H9 (cell line): ENCODE measurements at regions not wholly inside any gene's neighbourhood (a gene's known extent, or its start where the extent isn't known, plus 50 kb on each side); places are given as distances from the start of the nearest gene placed in this dataset.

Experiments used
- DNase-seq: peaks from one replicate; pipeline ENCODE4 v3.0.0-alpha.2; 2017
- H2AFZ ChIP-seq: one replicate; pipeline ENCODE4 v1.6.1; 2013; ENCODE audit warnings: mild to moderate bottlenecking, low read length, control low read depth, moderate library complexity
- H2AK5ac ChIP-seq: 2 replicates; pipeline ENCODE4 v1.6.1; 2013; ENCODE audit warnings: low read length, control low read depth, mixed read lengths; ENCODE audit not compliant: insufficient read length
- H2BK120ac ChIP-seq: one replicate; pipeline ENCODE4 v1.6.1; 2013; ENCODE audit warnings: low read depth, mild to moderate bottlenecking, low read length, control low read depth, inconsistent platforms; ENCODE audit not compliant: poor library complexity, severe bottlenecking
- H2BK12ac ChIP-seq: 2 replicates; pipeline ENCODE4 v1.6.1; 2013; ENCODE audit warnings: low read length, control low read depth, mixed read lengths, low read depth; ENCODE audit not compliant: insufficient read length
- H2BK15ac ChIP-seq: 2 replicates; pipeline ENCODE4 v1.6.1; 2013; ENCODE audit warnings: low read depth, low read length, control low read depth
- H2BK20ac ChIP-seq: one replicate; pipeline ENCODE4 v1.6.1; 2013; ENCODE audit warnings: low read depth, mild to moderate bottlenecking, low read length, control low read depth, inconsistent platforms; ENCODE audit not compliant: poor library complexity, severe bottlenecking
- H2BK5ac ChIP-seq: 2 replicates; pipeline ENCODE4 v1.6.1; 2013; ENCODE audit warnings: low read length, control low read depth, mixed read lengths; ENCODE audit not compliant: insufficient read length
- H3K14ac ChIP-seq: 2 replicates; pipeline ENCODE4 v1.6.1; 2013; ENCODE audit warnings: low read length, control low read depth; ENCODE audit not compliant: insufficient read depth
- H3K18ac ChIP-seq: 2 replicates; pipeline ENCODE4 v1.6.1; 2013; ENCODE audit warnings: low read depth, mild to moderate bottlenecking, mixed read lengths, low read length, control low read depth; ENCODE audit not compliant: insufficient read length
- H3K23ac ChIP-seq: 2 replicates; pipeline ENCODE4 v1.6.1; 2013; ENCODE audit warnings: low read length, control low read depth, mixed read lengths, low read depth; ENCODE audit not compliant: insufficient read length
- H3K23me2 ChIP-seq: 2 replicates; pipeline ENCODE4 v1.6.1; 2013; ENCODE audit warnings: low read depth, mild to moderate bottlenecking, mixed read lengths, low read length, control low read depth; ENCODE audit not compliant: insufficient read length, poor library complexity, severe bottlenecking
- H3K27ac ChIP-seq: 2 replicates; pipeline ENCODE4 v1.5.1; 2013; ENCODE audit warnings: low read length, control low read depth, mixed read lengths, low read depth; ENCODE audit not compliant: insufficient read length
- H3K27me3 ChIP-seq: 2 replicates; pipeline ENCODE4 v1.6.1; 2013; ENCODE audit warnings: low read length, control low read depth, inconsistent platforms; ENCODE audit not compliant: insufficient read depth
- H3K4ac ChIP-seq: 2 replicates; pipeline ENCODE4 v1.6.1; 2013; ENCODE audit warnings: low read depth, mild to moderate bottlenecking, control low read depth, inconsistent platforms, low read length, moderate library complexity
- H3K4me1 ChIP-seq: 2 replicates; pipeline ENCODE4 v1.6.1; 2013; ENCODE audit warnings: low read length, control low read depth, inconsistent platforms; ENCODE audit not compliant: insufficient read depth
- H3K4me2 ChIP-seq: 2 replicates; pipeline ENCODE4 v1.6.1; 2013; ENCODE audit warnings: low read length, control low read depth, mixed read lengths; ENCODE audit not compliant: insufficient read length, insufficient read depth
- H3K56ac ChIP-seq: 2 replicates; pipeline ENCODE4 v1.6.1; 2013; ENCODE audit warnings: low read depth, mild to moderate bottlenecking, mixed read lengths, low read length, control low read depth; ENCODE audit not compliant: insufficient read length
- H3K79me1 ChIP-seq: 2 replicates; pipeline ENCODE4 v1.6.1; 2013; ENCODE audit warnings: low read depth, mild to moderate bottlenecking, moderate library complexity, low read length, control low read depth, inconsistent platforms; ENCODE audit not compliant: insufficient read depth, poor library complexity, severe bottlenecking
- H3K79me2 ChIP-seq: 2 replicates; pipeline ENCODE4 v1.6.1; 2013; ENCODE audit warnings: low read length, control low read depth, inconsistent platforms; ENCODE audit not compliant: insufficient read depth
- H3K9ac ChIP-seq: 2 replicates; pipeline ENCODE4 v1.6.1; 2013; ENCODE audit warnings: low read length, control low read depth, mixed read lengths; ENCODE audit not compliant: insufficient read length; ENCODE audit errors: extremely low read depth
- H3K9me3 ChIP-seq: one replicate; pipeline ENCODE4 v1.6.1; 2013; ENCODE audit warnings: low read depth, low read length, inconsistent platforms; ENCODE audit not compliant: control insufficient read depth
- H3T11ph ChIP-seq: one replicate; pipeline ENCODE4 v1.6.1; 2013; ENCODE audit warnings: mild to moderate bottlenecking, low read length, control low read depth, inconsistent platforms
- H4K20me1 ChIP-seq: one replicate; pipeline ENCODE4 v1.6.1; 2013; ENCODE audit not compliant: control insufficient read depth, insufficient read length, insufficient read depth
- H4K5ac ChIP-seq: 2 replicates; pipeline ENCODE4 v1.6.1; 2013; ENCODE audit warnings: low read depth, mild to moderate bottlenecking, mixed read lengths, low read length, control low read depth; ENCODE audit not compliant: insufficient read length
- H4K8ac ChIP-seq: replicated peaks from 2 replicates; pipeline ENCODE4 v1.6.1; 2013; ENCODE audit warnings: low read length, control low read depth, mixed read lengths, low read depth; ENCODE audit not compliant: insufficient read length
- H4K91ac ChIP-seq: 2 replicates; pipeline ENCODE4 v1.6.1; 2013; ENCODE audit warnings: low read depth, mild to moderate bottlenecking, moderate library complexity, mixed read lengths, low read length, control low read depth; ENCODE audit not compliant: insufficient read length
- H3K27ac Mint-ChIP-seq, 3 experiments: 2 replicates in 2 of 3; 3 replicates in 1 of 3; pipeline ENCODE4 v1.8.0; 2020 to 2021; ENCODE audit warnings: mixed read lengths in 3 of 3, mild to moderate bottlenecking in 1 of 3, moderate library complexity in 1 of 3
- H3K27me3 Mint-ChIP-seq: 2 replicates; pipeline ENCODE4 v1.8.0; 2021; ENCODE audit warnings: low read depth, mild to moderate bottlenecking, moderate library complexity, mixed read lengths
- H3K36me3 Mint-ChIP-seq, 3 experiments: 2 replicates in 2 of 3; 3 replicates in 1 of 3; pipeline ENCODE4 v1.8.0; 2020 to 2021; ENCODE audit warnings: low read depth in 3 of 3, mixed read lengths in 3 of 3; ENCODE audit not compliant: insufficient read depth in 1 of 3
- H3K4me1 Mint-ChIP-seq, 2 experiments: 2 replicates each; pipeline ENCODE4 v1.8.0; 2020; ENCODE audit warnings: mixed read lengths in 2 of 2
- H3K4me3 Mint-ChIP-seq, 2 experiments: 2 replicates in 1 of 2; 3 replicates in 1 of 2; pipeline ENCODE4 v1.8.0; 2020 to 2021; ENCODE audit warnings: mild to moderate bottlenecking in 2 of 2, mixed read lengths in 2 of 2, moderate library complexity in 1 of 2
- H3K9me3 Mint-ChIP-seq, 2 experiments: 2 replicates in 1 of 2; 3 replicates in 1 of 2; pipeline ENCODE4 v1.8.0; 2020; ENCODE audit warnings: mild to moderate bottlenecking in 2 of 2, mixed read lengths in 2 of 2, moderate library complexity in 1 of 2
- CTCF ChIP-seq: fragments of 200-600 bp; sonication (generic); conservative IDR thresholded peaks from 3 replicates; pipeline ENCODE4 v1.8.0; 2021; ENCODE audit warnings: antibody characterized with exemption, mild to moderate bottlenecking
- WGBS: extraction: QIAGEN DNeasy Blood & Tissue Kit; methylation state at CpG from one replicate; pipeline ENCODE4 v1.1.7; 2013; ENCODE audit warnings: missing lambda C conversion rate, low lambda C conversion rate, mixed read lengths; ENCODE audit not compliant: insufficient read length; ENCODE audit errors: extremely low coverage; 5-methylcytosine and 5-hydroxymethylcytosine counted together

DNA sequence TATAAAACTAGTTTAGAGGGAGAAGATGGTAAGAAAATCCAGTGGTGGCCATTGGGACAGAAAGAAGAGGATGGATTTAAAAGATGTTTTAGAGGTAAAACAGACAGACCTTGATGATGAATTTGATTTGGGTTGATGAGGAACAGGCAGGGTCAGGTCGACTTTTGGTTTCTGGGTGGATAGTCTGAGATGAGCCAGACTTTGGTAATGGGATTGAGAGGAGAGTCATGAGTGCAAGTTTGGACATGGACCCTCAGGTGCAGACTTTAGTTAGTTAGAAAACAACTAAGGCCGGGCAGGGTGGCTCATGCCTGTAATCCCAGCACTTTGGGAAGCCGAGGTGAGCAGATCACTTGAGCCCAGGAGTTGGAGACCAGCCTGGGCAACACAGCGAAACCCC is 257.9 kb downstream of the MAFB start:
- Histone ChIP-seq H3K23me2 (no peaks in the 10 kb centered on the region), H2BK5ac (no peak overlapping the region), H2BK15ac (no peak overlapping the region), H2BK12ac (no peak overlapping the region), H3K27ac (no peak overlapping the region), H3K18ac (no peak overlapping the region), H3K14ac (no peak overlapping the region), H3T11ph (no peak overlapping the region), H4K5ac (no peak overlapping the region), H2BK120ac (no peak overlapping the region), H3K27me3 (no peaks in the 10 kb centered on the region), H3K4ac (no peak overlapping the region), H2AK5ac (no peak overlapping the region), H3K79me1 (no peaks in the 10 kb centered on the region), H3K4me2 (no peak overlapping the region), H3K4me1 (peaks cover 8% of the 10 kb centered on the region; the same call in 1 of the 2 replicates), H4K20me1 (no peaks in the 10 kb centered on the region), H4K8ac (no peak overlapping the region), H3K9ac (no peak overlapping the region), H2BK20ac (no peak overlapping the region), H3K56ac (no peak overlapping the region), H3K23ac (no peak overlapping the region), H4K91ac (no peak overlapping the region), H3K9me3 (no peaks in the 10 kb centered on the region), H3K79me2 (no peaks in the 10 kb centered on the region), H2AFZ (no peak overlapping the region)
- no peak for TF ChIP-seq CTCF
- no CpG with 5 or more reads among the region's 4 CpGs for WGBS
- H3K9me3 Mint-ChIP-seq, result peaks cover 0 to 3% of the 10 kb centered on the region in 2 experiments; a peak in 2 of 5 replicates
- no peak overlapping the region for H3K27ac Mint-ChIP-seq
- DNase-seq, result no peak
- no peak overlapping the region for H3K4me3 Mint-ChIP-seq
- peaks cover 0 to 2% (median 0%) of the 10 kb centered on the region in 3 experiments; a peak in 2 of 7 replicates for H3K36me3 Mint-ChIP-seq
- H3K4me1 Mint-ChIP-seq, result peaks cover 0 to 5% of the 10 kb centered on the region in 2 experiments; a peak in 3 of 4 replicates
- peaks cover 2% of the 10 kb centered on the region; the same call in 1 of the 2 replicates for H3K27me3 Mint-ChIP-seq
